ENCODE measurements at regions not wholly inside any gene's neighbourhood (a gene's known extent, or its start where the extent isn't known, plus 50 kb on each side); places are given as distances from the start of the nearest gene placed in this dataset.
"Not testable (repeated sequence)": the region's sequence is repeated elsewhere in the genome, so short reads cannot be mapped to it uniquely, and the experiment has no call there.

GRCh38 chr1:146459308-146459707, 230.5 kb upstream of the NOTCH2NLA start:
- DNase-seq (ENCODE audit: low spot score); intact Hi-C loops (cut with DNase I): not testable (repeated sequence)

DNA sequence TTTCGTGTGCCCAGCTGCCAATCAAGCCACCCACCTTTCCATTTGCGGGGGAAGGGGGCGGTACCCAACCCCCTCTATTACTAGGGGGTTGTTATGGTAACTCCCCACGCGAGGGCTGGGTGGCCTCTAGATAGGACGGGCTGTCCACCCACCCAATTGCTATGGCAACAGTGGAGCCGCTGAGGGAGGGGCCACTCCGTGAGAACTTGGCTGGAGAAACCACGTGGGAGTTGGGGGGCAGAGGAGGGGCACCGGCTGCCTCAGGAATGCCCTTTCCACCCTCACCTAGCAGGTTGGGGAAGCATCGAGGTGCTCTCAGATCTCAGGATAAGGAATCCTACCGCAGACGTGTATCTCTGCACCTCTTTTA, 220.0 kb upstream of the NOTCH2NLA start:
- intact Hi-C loops (cut with DNase I); DNase-seq (ENCODE audit: low spot score): not testable (repeated sequence)

DNA sequence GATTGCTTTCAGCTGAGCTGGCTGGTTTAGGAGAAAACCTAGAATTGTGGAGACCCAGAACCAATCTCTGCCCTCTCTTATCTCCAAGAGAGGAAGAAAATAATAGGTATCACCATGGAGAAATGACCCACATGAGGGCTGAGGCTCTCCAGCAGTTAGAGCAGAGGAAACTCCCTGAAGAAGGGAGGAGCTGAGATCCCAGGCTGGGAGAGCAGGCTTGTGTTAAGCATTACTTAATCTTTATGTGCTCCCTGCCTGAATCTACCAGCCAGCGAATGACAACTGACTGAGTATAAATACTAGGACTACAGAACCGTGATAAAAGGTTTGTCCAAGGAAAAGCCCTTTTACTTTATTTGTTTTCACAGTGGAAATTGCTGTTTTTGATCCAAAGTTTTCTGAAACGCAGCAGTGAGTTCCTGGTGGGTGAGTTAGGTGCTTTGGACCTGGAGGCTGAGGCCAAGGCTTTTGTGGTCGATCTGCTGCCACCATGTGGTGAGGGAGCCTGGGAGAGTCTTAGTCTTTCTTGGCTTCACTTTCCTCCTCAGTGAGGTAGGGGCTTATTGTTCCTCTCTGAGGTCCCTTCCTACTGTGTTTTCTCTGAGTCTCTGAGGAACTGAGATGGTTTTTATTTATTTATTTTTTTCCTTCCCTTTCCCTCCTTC, 219.5 kb upstream of the NOTCH2NLA start:
- DNase-seq (ENCODE audit: low spot score): peak; percentile 82
- intact Hi-C loops (cut with DNase I): not testable (repeated sequence)

- intact Hi-C loops (cut with DNase I): not testable (repeated sequence)
- DNase-seq (ENCODE audit: low spot score): peak; percentile 73
Observed at GRCh38 chr1:146443871-146444222, 215.0 kb upstream of the NOTCH2NLA start.

DNA sequence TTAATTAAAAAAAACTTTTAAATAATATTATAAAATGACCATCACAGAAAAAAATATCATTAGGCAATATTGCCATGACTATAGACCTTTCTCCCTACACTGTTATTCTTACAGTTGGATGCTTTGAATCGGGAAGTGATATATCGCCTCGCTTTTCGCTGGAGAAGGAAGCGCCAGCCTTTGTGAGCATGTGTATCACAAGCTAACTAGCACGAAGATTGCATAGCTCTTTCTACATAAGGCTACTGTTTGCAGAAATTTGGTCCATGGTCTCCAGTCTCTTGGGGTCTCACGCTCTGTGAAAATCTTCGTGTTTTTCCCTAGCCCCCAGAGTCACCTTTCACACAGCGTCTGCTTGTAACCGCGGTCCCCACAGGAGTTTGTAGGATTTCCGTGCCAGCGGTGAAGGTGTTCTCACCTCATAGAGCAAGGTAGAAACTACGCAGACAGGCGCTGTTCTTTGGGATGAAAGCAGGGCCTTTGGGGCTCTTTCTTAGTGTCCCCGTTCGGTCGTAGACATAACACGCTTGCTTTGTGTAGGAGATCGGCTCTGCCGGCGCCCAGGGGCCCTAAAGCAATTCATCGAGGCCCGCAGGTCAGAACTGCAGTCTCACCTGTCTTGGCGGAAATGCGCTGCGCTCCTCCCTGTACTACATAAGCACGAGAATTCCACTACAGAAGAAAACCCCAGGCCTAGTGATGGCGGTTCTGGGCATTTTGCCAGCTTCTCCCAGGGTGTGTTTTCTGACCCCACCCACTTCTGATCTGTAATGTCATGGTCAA, 214.5 kb upstream of the NOTCH2NLA start:
- DNase-seq (ENCODE audit: low spot score): peak; percentile 8
- intact Hi-C loops (cut with DNase I): not testable (repeated sequence)

- intact Hi-C loops (cut with DNase I); DNase-seq (ENCODE audit: low spot score): not testable (repeated sequence)
Observed at GRCh38 chr1:146438543-146438942, 209.7 kb upstream of the NOTCH2NLA start.

GRCh38 chr1:146416642-146417041, 187.8 kb upstream of the NOTCH2NLA start:
- intact Hi-C loops (cut with DNase I); DNase-seq (ENCODE audit: low spot score): not testable (repeated sequence)

- intact Hi-C loops (cut with DNase I); DNase-seq (ENCODE audit: low spot score): not testable (repeated sequence)
Observed at GRCh38 chr1:146415017-146415416, 186.2 kb upstream of the NOTCH2NLA start.

- intact Hi-C loops (cut with DNase I): not testable (repeated sequence)
- peak; percentile 69 for DNase-seq (ENCODE audit: low spot score)
Observed at GRCh38 chr1:146413911-146414310, 185.1 kb upstream of the NOTCH2NLA start.

- DNase-seq (ENCODE audit: low spot score); intact Hi-C loops (cut with DNase I): not testable (repeated sequence)
Observed at GRCh38 chr1:146411923-146412322, 183.1 kb upstream of the NOTCH2NLA start.

DNA sequence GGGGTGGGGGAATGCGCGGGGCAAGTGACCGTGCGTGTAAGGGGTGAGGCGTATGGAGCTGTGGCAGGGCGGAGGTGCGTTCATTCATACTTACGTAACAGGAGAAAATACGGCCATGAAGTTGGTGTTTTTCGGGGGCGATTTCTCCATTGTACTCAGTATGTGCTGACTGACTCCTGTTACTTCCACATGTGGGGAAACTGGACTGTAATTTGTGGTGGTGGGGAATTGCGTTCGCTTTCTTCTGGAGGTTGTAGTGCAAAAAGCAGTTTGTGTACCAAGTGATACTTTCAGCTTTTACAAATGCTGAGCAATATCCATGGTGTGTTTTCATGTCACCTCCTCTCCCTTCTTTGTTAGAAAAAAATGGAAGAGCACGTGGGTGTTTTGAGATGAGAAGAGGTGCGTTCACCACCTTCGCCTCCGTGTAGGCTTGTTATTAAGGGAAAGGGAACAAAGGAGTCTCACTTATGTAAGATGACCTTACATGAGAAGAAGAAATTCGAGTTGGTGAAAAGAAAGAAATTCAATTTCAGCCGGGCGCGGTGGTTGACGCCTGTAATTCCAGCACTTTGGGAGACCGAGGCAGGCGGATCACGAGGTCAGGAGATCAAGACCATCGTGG, 181.1 kb upstream of the NOTCH2NLA start:
- intact Hi-C loops (cut with DNase I); DNase-seq (ENCODE audit: low spot score): not testable (repeated sequence)

DNA sequence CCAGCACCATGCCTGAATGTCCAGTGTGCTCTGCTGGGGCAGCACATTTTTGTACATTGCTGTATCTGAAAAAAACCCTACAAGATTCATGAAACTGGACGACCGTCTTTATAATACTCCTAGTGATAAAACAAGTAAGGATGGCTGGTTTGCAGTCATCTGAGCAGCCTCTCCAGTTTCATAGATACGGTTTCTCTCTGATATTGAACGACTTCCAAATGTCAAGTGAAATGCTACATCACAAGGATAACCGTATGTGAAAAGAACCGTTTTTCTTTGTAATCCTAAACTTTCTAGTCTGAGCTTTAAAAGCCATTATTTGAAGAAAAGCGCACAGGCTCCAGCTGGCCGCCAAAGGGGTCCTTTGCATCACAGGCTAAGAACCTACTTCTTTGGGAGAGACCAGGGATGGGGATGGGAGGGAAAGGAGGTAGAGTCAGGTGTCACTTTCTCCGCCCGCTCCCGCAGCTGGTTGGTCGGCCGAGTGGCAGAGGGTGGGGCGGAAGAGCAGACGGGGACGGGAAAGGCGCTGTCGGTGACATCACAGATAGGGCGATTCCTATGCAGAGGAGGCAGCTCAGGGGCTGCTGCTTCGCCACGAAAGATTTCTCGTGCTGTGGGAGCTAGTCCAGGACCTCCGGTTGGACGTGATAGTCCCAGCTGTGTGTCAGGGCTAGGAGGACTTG, 180.4 kb upstream of the NOTCH2NLA start:
- intact Hi-C loops (cut with DNase I); DNase-seq (ENCODE audit: low spot score): not testable (repeated sequence)

GRCh38 chr1:146401281-146401825, 172.5 kb upstream of the NOTCH2NLA start:
- intact Hi-C loops (cut with DNase I); DNase-seq (ENCODE audit: low spot score): not testable (repeated sequence)

GRCh38 chr1:146400173-146401121, 171.6 kb upstream of the NOTCH2NLA start:
- DNase-seq (ENCODE audit: low spot score); intact Hi-C loops (cut with DNase I): not testable (repeated sequence)

- intact Hi-C loops (cut with DNase I); DNase-seq (ENCODE audit: low spot score): not testable (repeated sequence)
Observed at GRCh38 chr1:146399225-146399624, 170.4 kb upstream of the NOTCH2NLA start.

GRCh38 chr1:146396801-146397200, 168.0 kb upstream of the NOTCH2NLA start:
- DNase-seq (ENCODE audit: low spot score); intact Hi-C loops (cut with DNase I): not testable (repeated sequence)

GRCh38 chr1:146396242-146396641, 167.4 kb upstream of the NOTCH2NLA start:
- intact Hi-C loops (cut with DNase I): not testable (repeated sequence)
- peak; percentile 79 for DNase-seq (ENCODE audit: low spot score)

- DNase-seq (ENCODE audit: low spot score); intact Hi-C loops (cut with DNase I): not testable (repeated sequence)
Observed at GRCh38 chr1:146393796-146394195, 165.0 kb upstream of the NOTCH2NLA start.
